GM23338 (cell line): ENCODE measurements at regions not wholly inside any gene's neighbourhood (a gene's known extent, or its start where the extent isn't known, plus 50 kb on each side); places are given as distances from the start of the nearest gene placed in this dataset.

Source experiments
- ATAC-seq: fragments of 200-7000 bp; cut with Tn5 transposase; 3 replicates; pipeline ENCODE4 v1.9.1; 2020
- DNase-seq: peaks from one replicate; pipeline ENCODE4 v3.0.0-alpha.2; 2015; ENCODE audit warnings: low spot score
- H2AFZ ChIP-seq: fragments of 200-600 bp; sonication (generic); 2 replicates; pipeline ENCODE4 v1.8.0; 2016; ENCODE audit warnings: antibody characterized with exemption, mild to moderate bottlenecking, moderate library complexity
- H3F3A ChIP-seq: fragments of 200-600 bp; sonication (generic); replicated peaks from 2 replicates; pipeline ENCODE4 v1.8.0; 2017; ENCODE audit warnings: antibody characterized with exemption, mixed run types, low read depth
- H3K27ac ChIP-seq: fragments of 200-600 bp; sonication (generic); 2 replicates; pipeline ENCODE4 v1.6.1; 2016; ENCODE audit warnings: low read depth
- H3K27me3 ChIP-seq: fragments of 200-600 bp; sonication (generic); 2 replicates; pipeline ENCODE4 v1.8.0; 2016; ENCODE audit warnings: mild to moderate bottlenecking, mixed run types, moderate library complexity; ENCODE audit not compliant: insufficient read depth
- H3K36me3 ChIP-seq: fragments of 200-600 bp; sonication (generic); 2 replicates; pipeline ENCODE4 v1.8.0; 2016; ENCODE audit warnings: mild to moderate bottlenecking; ENCODE audit not compliant: insufficient read depth
- H3K4me1 ChIP-seq: fragments of 200-600 bp; sonication (generic); 2 replicates; pipeline ENCODE4 v1.8.0; 2016; ENCODE audit warnings: mild to moderate bottlenecking, moderate library complexity; ENCODE audit not compliant: insufficient read depth
- H3K4me2 ChIP-seq: fragments of 200-600 bp; sonication (generic); 2 replicates; pipeline ENCODE4 v1.7.1; 2017; ENCODE audit warnings: mixed run types
- H3K4me3 ChIP-seq: fragments of 200-600 bp; sonication (generic); 2 replicates; pipeline ENCODE4 v1.6.1; 2016; ENCODE audit warnings: mixed run types
- H3K79me2 ChIP-seq: fragments of 200-600 bp; sonication (generic); replicated peaks from 2 replicates; pipeline ENCODE4 v1.8.0; 2017; ENCODE audit warnings: mild to moderate bottlenecking; ENCODE audit not compliant: insufficient read depth
- H3K9me2 ChIP-seq: fragments of 200-600 bp; sonication (generic); 2 replicates; pipeline ENCODE4 v1.8.0; 2017; ENCODE audit not compliant: insufficient read depth
- H4K20me1 ChIP-seq: fragments of 200-600 bp; sonication (generic); replicated peaks from 2 replicates; pipeline ENCODE4 v1.8.0; 2017; ENCODE audit warnings: mild to moderate bottlenecking; ENCODE audit not compliant: insufficient read depth
- H3K27ac Mint-ChIP-seq: 2 replicates; pipeline ENCODE4 v1.8.0; 2020; ENCODE audit warnings: inconsistent platforms, mild to moderate bottlenecking, moderate library complexity, mixed read lengths
- H3K27me3 Mint-ChIP-seq: 3 replicates; pipeline ENCODE4 v1.8.0; 2022; ENCODE audit warnings: low read depth, mild to moderate bottlenecking, moderate library complexity, mixed read lengths, inconsistent platforms; ENCODE audit not compliant: insufficient read depth, poor library complexity
- H3K36me3 Mint-ChIP-seq: 3 replicates; pipeline ENCODE4 v1.8.0; 2021; ENCODE audit warnings: low read depth, mild to moderate bottlenecking, inconsistent platforms, moderate library complexity, mixed read lengths
- H3K4me1 Mint-ChIP-seq: 3 replicates; pipeline ENCODE4 v1.8.0; 2020; ENCODE audit warnings: mild to moderate bottlenecking, inconsistent platforms, mixed read lengths
- H3K4me3 Mint-ChIP-seq: 3 replicates; pipeline ENCODE4 v1.8.0; 2021; ENCODE audit warnings: moderate library complexity, mild to moderate bottlenecking, inconsistent platforms, mixed read lengths
- H3K9me3 Mint-ChIP-seq: 3 replicates; pipeline ENCODE4 v1.8.0; 2020; ENCODE audit warnings: moderate library complexity, mild to moderate bottlenecking, inconsistent platforms, mixed read lengths
- CREB1 ChIP-seq: fragments of 250-450 bp; sonication (Bioruptor Pico); IDR thresholded peaks from 2 replicates; pipeline ENCODE4 v1.5.0; 2020; ENCODE audit warnings: low read depth, mild to moderate bottlenecking, moderate library complexity
- CTCF ChIP-seq, 2 experiments: fragments of 200-600 bp in 1 of 2; sonication (generic) in 1 of 2; conservative IDR thresholded peaks; 2 replicates each; pipeline versions ENCODE4 v1.5.1 to v1.6.1; 2016 to 2017; ENCODE audit warnings: antibody characterized with exemption in 2 of 2, low read depth in 2 of 2, mild to moderate bottlenecking in 2 of 2, moderate library complexity in 1 of 2
- ETS1 ChIP-seq: IDR thresholded peaks from 2 replicates; pipeline ENCODE4 v1.6.1; 2016; ENCODE audit warnings: antibody characterized with exemption
- EZH2 ChIP-seq: fragments of 200-600 bp; sonication (generic); IDR thresholded peaks from one replicate; pipeline ENCODE4 v1.8.0; 2017; ENCODE audit warnings: antibody characterized with exemption, mild to moderate bottlenecking, low read depth; ENCODE audit not compliant: unreplicated experiment
- JUNB ChIP-seq: IDR thresholded peaks from one replicate; pipeline ENCODE4 v1.6.1; 2016; ENCODE audit warnings: antibody characterized with exemption; ENCODE audit not compliant: unreplicated experiment
- NANOG ChIP-seq: IDR thresholded peaks from 2 replicates; pipeline ENCODE4 v1.6.1; 2016; ENCODE audit warnings: antibody characterized with exemption, borderline replicate concordance
- POLR2AphosphoS5 ChIP-seq: IDR thresholded peaks from 2 replicates; pipeline ENCODE4 v1.6.1; 2016; ENCODE audit warnings: antibody characterized with exemption, low read depth
- REST ChIP-seq: IDR thresholded peaks from one replicate; pipeline ENCODE4 v1.6.1; 2018; ENCODE audit warnings: antibody characterized with exemption; ENCODE audit not compliant: unreplicated experiment
- STAT1 ChIP-seq: IDR thresholded peaks from one replicate; pipeline ENCODE4 v1.6.1; 2016; ENCODE audit warnings: antibody characterized with exemption; ENCODE audit not compliant: unreplicated experiment
- ZNF331 ChIP-seq: fragments of 250-450 bp; sonication (Bioruptor Pico); IDR thresholded peaks from 2 replicates; pipeline ENCODE4 v1.5.0; 2020; ENCODE audit warnings: low read depth, mild to moderate bottlenecking, moderate library complexity

GRCh38 chr9:88060746-88061145, 77.5 kb downstream of the SPATA31C2 start (continued):
- TF ChIP-seq REST (no peak), EZH2 (no peak)

GRCh38 chr9:88059469-88059868, 78.8 kb downstream of the SPATA31C2 start:
- Histone ChIP-seq H3K27me3 (no peaks in the 10 kb centered on the region), H3K27ac (no peak overlapping the region), H3K4me1 (no peaks in the 10 kb centered on the region), H3K4me2 (no peak overlapping the region), H2AFZ (no peak overlapping the region), H3K9me2 (0 out of 2 replicates have a peak, but pooled peaks cover 8% of the 10 kb centered on the region), H3K4me3 (no peak overlapping the region), H3K79me2 (no peaks in the 10 kb centered on the region), H4K20me1 (no peaks in the 10 kb centered on the region), H3K36me3 (no peaks in the 10 kb centered on the region), H3F3A (no peaks in the 10 kb centered on the region)
- no peaks in the 10 kb centered on the region for H3K4me1 Mint-ChIP-seq
- no peak for DNase-seq
- no peaks in the 10 kb centered on the region for H3K36me3 Mint-ChIP-seq
- H3K9me3 Mint-ChIP-seq: no peaks in the 10 kb centered on the region; the same call in none of the 3 replicates
- ATAC-seq: no peak
- no peak overlapping the region for H3K27ac Mint-ChIP-seq
- peaks cover 2% of the 10 kb centered on the region for H3K27me3 Mint-ChIP-seq
- no peak overlapping the region for H3K4me3 Mint-ChIP-seq
- no peak for TF ChIP-seq CREB1 (CRISPR knock-in tag)
- no peak for TF ChIP-seq STAT1
- TF ChIP-seq POLR2AphosphoS5: no peak
- TF ChIP-seq JUNB: no peak
- no peak for TF ChIP-seq CTCF (conservative IDR thresholded peaks at IDR 0.05; ENCODE audit: low read depth in 2 of 2)
- TF ChIP-seq ZNF331 (CRISPR knock-in tag): no peak
- TF ChIP-seq NANOG: no peak
- TF ChIP-seq REST: no peak
- TF ChIP-seq ETS1: no peak
